ENCODE measurements at regions not wholly inside any gene's neighbourhood (a gene's known extent, or its start where the extent isn't known, plus 50 kb on each side); places are given as distances from the start of the nearest gene placed in this dataset.
"Not testable (repeated sequence)": the region's sequence is repeated elsewhere in the genome, so short reads cannot be mapped to it uniquely, and the experiment has no call there.

DNA sequence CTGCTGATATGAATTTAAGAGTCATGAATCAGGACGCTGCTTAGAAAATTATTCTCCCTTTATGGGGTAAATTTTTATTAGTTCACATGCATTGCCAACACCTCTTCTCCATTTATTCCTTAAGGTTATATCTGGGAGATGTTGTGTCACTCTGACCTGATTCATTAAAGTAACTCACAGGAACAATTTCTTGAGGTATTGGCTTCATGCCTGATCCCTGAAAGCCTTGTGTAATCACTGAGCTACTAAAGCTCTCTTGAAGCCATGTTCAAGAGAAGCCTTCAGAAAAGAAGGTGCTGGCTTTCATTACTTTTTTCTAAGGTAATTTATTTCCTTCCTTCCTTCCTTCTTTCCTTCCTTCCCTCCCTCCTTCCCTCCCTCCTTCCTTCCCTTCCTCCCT lies 420.6 kb downstream of the RAB38 start:
- DNase-seq, result no peak

DNA sequence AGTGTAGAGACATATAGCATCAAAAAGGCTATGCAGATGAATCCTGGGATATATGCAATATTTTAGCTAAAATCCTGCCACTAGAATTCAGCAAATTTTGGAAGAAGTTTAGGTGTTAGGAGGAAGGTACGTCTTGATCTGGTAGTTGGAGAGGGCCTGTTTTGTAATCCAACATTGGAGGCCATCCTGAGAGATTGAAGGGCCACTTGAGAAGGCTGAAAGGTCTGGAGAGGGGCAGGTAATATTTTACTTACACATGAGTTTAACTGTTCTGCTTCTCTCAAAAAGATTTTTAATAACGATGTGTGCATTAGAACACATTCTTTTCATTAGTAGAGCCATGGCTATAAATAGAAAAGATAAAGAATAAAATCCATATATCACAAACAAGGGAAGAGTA lies 422.1 kb downstream of the RAB38 start:
- DNase-seq, result no peak

DNA sequence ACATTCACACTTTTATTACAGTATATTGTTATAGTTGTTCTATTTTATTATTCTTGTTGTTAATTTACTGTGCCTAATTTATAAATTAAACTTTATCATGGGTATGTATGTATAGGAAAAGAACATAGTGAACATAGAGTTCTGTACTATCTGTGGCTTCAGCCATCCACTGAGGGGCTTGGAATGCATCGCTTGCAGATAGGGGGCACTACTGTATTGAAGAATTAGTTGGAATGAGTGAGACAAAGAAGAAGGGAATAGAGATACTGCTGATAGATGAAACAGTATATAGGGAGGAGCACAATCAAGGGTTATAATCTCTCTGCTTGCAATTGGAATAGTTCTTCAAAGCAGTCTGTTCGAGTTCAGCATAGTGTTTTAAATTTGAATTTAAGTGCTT lies 432.2 kb downstream of the RAB38 start:
- no peak for DNase-seq

DNA sequence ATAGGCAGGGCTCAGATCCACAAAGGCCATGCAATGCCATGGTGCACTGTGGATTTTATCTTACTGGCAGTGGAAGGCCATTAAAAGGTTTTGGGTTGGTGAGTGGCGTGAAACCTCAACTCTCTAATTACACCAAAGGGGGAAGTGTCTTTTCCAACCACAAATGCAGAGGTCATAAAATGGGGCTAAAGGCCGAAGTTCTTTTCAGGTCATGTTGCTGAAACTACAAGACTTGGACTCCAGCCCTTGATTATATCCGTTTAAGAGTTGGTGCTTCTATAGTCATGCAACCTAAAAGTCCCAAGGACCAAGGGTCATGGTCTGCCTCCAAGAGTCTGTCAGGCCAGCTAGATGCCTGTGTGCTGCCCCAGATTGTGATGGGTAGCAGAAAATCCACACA lies 434.3 kb downstream of the RAB38 start:
- DNase-seq, result no peak

DNA sequence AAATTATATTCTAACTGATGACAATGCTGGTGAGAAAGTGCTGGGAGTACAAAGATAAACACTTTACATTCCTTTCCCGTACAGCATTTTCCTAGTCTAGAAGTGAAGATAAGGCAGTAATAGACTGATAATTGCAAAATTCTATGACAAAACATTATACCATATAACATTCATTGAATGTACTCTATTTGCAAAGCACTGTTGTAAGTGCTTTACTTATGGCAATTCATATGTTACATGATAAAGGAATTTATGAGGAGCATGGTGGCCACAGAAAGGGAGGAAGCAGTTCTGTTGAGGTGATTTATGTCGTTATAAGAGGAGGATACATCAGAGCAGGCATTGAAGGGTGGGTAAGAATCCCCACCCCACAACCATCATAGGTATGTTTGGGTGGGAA lies 434.8 kb downstream of the RAB38 start:
- DNase-seq, result no peak

DNA sequence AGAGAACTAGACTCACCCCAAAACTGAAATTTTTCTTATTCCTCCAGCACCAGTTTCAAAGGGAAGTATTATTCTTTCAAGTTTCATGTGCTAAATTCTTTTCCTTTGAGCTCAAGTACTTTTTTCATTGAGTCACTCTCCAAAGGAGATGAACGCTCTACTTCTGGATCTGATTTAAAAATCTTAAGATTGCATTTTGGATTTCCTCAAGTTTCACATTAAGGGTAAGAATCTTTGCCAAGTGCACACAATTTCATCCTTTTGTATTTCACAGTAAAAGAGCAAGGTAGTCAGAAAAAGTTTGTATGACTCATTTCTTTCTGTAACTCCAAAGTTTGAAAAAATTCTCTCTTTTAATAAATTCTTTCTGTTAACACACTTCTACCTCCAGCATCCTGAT lies 435.5 kb downstream of the RAB38 start:
- no peak for DNase-seq

DNA sequence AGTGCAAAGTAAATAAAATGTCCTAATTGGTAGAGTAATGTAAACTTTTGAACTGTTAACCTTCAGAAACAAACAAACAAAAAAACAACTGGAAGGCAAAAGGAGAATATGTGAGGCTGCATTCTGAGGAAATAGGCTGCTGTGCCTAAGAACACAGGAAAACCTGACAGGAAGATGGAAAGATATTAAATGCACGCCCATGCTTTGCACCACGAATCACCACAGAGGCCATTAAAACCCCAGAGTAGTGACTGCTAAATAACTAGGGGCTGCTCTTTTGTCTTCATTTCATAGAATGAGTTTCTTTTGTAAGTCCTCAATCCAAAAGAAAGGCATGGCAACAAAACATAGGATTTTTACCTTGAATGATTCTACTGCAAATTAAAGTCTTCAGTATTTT lies 436.0 kb downstream of the RAB38 start:
- no peak for DNase-seq

DNA sequence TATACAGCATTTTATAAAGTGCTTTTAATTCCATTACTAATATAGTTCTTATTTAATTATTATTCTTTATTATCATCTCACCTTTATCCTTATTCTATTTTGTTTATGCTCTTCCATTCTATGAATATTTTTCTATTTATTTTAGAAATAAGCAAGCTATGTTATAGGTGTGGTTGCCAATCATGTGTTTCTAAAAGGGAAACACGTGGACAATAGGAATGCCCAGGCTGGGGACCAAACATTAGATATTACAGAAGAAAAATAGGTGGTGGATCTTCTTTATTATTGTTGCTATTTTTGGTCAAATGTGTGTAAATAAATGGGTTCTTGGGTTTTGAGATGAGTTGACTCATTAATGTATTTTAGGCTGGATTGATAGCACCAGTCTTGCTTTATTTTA lies 438.3 kb downstream of the RAB38 start:
- DNase-seq, result no peak

DNA sequence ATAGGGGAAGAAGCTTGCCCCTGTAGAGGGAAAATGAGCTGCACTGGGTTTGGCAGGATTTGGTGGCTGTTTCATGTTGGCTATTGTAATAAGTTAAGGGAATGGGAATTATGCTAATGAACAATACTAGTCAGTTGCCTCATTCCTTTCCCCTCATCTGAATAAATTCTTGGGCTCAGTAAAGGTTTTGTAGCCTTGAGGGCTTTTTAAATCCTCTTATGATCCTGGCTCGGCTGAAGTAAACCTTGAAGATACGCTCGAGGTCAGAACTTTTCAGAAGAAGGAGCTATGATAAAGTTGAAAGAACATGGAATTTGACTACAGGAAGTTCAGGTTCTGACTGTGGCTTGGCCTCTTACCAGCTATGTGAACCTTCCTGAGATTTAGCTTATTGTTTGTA lies 448.7 kb downstream of the RAB38 start:
- DNase-seq, result no peak

DNA sequence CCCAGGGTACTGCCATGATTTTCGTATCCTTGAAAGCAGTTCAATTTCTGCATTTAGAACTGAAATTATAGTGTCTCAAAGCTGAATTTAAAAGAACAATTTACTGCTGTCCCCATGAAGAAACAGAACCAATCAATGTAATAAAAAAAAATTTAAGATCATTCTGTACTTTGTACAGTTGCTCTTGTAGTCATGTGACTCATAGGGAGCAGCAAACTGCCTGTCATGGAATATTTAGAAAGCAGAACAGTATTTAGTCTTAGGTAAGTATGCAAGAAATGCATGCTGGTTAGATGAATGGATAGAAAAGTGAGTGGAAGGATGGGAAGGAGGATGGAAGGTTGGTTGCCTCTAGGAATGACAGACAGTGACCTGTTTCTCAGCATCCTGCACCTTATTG lies 450.9 kb downstream of the RAB38 start:
- DNase-seq, result no peak

DNA sequence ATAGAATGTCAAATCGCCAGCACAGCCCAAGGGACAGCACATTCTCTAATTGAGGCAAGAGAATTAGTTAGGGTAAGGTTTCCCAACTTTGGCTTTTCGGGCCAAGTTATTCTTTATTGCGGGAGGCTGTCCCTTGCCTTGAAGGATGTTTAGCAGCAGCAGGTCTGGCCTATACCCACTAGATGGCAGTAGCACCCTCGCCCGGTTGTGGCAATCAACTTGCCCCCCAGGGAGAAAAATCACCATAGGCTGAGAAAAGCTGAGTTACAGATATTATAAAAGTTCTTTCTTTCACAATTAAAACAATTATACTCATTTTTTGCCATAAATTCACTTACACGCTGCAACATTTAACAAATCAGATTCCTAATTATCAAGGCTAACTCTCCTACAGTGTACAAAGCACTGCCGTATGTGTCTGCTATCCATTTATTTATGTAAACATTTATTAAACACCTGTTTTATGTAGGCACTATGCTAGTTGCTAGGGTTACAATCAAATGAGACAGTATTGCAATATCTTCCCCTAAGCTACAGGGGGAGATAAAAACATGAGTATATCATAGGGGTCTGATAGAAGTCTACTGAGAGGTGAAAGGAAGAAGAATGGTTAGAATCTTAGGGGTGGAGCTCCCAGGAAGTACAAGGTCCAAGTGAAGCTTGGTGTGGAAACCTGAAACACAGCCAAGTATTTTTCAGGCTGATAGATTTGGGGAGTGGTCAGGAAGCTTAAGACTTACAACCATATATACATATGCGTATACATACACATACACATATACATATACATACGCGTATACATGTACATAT lies 452.3 kb downstream of the RAB38 start:
- DNase-seq, result peak; percentile 29

DNA sequence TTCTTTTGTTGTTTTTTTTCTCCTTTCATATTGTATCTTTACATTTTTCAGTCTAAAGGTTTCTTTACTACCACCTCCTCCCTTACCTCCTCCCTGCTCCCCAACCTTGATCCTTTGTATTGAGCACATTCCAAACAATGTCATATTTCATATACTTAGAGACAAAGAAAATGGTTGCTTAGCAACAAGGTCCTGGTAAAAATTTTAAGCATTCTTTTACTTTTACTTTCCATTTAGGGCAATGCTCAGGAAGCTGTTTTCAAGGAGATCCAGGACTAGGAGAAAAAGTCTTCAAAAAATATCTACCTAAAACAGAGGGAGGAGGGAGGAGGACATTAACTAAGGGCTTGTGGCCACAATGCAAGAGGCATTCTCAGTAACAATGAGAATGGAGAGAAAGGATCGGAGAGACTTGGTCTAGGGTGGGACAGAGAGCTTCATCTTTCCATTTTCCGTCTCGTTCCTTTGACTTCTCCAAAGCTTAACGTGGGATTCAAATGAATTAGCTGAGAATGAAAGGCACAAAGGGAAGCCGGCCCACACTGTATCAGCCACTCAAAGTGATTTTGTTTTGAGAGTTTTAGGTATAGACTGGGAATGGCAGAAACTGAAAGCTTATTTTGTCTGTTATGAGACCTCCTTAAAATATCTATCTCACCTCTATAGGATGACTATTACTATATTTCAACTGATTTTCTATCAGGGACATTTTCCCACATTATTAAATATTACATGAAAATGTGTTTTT lies 455.7 kb downstream of the RAB38 start:
- no peak for DNase-seq

DNA sequence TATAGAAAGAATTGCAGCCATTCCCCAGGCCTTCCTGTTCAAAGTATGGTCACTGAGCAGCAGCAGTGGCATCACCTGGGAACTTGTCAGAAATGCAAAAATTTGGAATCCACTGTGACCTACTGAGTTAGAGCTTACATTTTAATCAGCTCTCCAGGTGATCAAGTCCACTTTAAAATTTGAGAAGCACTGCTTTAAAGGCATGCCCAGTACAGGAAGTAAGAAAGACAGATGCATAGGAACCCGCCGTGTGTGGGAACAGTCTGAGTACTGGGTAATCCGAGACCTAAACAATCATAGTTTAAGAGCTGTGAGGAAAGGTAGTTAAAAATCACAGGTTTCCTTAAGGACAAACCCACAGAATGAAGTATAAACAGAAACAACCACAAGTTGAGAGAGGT lies 462.4 kb downstream of the RAB38 start:
- DNase-seq, result no peak

DNA sequence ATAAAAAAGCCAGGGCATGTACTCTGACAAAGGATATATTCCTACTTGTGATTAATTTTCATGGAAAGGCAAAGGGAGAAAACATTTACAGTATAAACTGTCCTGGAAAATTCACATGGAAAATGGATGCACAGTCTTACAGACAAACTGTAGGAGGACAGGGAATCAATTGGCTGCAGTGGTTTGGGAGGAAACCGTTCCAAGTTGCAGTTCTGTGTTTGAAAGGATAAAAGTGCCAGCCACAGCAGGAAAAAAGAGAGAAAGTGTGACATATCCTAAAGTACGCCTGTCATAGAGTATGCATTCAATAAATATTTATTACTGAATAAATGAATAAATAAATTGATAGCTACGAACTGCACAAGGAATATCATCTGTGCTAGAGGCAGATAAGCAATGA lies 462.9 kb downstream of the RAB38 start:
- DNase-seq, result no peak

DNA sequence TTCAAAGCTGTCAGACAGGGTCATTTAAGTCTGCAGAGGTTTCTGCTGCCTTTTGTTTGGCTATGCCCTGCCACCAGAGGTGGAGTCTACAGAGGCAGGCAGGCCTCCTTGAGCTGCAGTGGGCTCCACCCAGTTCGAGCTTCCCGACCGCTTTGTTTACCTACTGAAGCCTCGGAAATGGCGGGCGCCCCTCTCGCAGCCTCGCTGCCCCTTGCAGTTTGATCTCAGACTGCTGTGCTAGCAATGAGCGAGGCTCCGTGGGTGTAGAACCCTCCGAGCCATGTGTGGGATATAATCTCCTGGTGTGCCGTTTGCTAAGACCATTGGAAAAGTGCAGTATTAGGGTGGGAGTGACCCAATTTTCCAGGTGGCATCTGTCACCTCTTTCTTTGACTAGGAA lies 471.7 kb downstream of the RAB38 start:
- DNase-seq, result not testable (repeated sequence)

DNA sequence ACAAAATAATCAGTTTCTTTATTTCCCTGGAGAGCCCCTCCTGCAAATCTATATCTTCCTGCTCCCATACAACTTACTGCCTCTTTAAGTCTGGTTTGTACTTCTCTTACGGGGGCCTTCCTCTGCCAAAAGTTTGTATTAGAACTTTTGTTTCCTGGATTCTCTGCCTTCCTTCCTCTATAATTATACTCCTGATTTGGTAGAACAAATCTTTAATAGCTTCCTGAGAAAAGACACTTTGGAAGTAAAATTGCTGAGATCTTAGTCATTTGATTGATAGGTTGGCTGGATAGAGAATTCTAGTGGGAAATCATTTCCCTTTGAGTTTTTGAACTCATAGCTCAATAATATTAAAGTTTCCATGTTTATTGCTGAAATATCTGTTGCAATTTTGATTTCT lies 499.2 kb downstream of the RAB38 start:
- DNase-seq, result no peak

DNA sequence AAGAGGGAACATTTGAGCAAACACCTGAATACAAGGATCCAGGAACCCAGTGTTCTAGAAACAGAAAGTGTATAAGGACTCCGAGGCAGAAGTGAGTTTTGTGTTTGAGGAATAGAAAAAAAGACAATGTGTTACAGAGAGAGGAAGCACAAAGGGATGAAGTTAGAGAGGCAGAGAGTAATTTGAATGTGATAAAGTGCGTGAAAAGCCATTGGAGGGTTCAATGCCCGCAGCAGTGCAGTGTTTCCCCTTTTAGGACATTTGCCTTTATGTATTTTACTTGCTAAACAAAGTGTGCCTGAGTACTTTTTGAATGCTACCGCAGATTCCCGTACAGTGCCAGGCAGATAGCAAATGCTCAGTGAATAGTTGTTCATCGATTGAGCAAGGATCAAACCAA lies 508.5 kb downstream of the RAB38 start:
- no peak for DNase-seq

DNA sequence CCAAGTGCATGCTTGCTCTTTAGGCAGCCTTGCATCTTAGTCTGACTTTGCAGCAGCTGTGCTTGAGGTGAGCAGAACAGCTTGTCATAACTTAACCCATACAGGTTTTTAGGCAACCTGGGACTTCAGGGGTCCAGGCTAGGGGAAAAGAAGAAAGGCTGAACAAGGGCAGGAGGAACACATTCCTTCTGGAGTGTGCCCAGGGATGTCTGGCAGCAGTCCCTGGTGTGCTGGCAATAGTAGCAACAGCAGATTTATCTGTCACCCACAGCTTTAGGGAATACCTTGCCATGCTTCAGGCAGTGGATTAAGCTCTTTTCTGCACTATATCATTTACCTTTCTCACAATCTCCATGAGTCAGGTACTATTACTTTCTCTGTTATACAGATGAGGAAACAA lies 513.0 kb downstream of the RAB38 start:
- no peak for DNase-seq

DNA sequence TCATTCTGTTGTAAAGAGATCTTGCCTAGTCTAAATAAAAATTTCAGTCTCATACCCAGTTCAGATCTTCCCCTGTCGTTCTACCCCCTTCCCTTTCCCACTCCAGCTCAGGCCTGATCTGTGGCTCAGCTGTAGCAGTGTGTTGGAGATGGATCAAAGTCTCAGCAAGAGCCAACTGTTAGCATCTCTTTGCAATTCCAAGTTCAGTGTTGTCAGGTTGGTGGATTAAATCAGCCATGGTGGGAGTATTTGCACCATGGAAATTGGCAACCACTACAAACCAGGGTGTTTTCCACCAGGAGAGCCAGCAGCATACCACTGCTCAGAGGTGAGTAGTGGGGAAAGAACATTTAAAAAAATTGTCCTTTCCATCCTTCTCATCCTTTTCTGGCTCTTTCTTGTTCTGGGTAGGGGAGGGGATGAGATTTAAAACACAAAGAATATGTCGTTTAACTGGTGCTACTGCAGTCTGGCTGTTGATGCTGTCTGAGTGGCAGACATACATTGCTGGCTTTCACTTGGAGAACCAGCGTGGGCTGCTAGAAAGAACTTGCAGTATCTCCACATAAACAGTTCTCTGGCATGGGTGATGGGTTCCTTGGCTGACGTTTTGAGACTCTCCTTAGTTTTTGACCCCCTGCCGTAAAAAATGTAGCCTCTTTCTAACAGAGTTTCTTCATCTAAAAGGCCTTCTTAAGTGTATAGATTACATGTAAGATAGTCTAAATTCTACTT lies 514.1 kb downstream of the RAB38 start:
- DNase-seq, result no peak

DNA sequence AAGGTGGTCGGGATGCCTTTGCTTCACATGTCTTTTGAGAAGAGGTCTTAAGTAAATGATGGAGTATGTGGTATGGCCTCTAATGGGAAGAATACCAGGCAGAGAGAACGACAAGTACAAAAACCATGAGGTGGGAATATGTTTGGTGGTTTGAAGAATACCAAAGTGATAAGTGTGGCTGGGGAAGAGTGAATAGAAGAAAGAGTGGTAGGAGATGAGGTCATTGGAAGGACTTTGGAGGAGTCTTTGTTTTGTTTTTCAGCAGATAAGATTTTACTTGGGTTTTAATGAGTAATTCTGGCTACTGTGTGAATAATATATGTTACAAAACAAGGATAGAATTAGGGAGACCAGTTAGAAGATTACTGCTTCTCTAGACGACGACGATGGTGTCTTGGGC lies 515.4 kb downstream of the RAB38 start:
- no peak for DNase-seq

DNA sequence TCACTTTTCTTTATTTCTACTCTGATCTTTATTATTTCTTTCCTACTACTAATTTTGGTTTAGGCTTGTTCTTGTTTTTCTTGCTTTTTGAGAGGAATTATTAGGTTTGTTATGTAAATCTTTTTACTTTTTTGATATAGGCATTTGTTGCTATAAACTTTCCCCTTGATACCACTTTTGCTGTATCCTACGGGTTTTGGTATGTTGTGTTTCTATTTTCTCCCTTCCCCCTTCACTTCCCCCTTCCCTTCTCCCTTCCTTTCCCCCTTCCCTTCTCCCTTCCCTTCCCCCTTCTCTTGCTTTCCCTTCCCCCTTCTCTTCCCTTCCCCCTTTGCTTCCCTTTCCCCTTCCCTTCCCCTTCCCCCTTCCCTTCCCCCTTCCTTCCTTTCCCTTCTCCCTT lies 529.6 kb downstream of the RAB38 start:
- no peak for DNase-seq

DNA sequence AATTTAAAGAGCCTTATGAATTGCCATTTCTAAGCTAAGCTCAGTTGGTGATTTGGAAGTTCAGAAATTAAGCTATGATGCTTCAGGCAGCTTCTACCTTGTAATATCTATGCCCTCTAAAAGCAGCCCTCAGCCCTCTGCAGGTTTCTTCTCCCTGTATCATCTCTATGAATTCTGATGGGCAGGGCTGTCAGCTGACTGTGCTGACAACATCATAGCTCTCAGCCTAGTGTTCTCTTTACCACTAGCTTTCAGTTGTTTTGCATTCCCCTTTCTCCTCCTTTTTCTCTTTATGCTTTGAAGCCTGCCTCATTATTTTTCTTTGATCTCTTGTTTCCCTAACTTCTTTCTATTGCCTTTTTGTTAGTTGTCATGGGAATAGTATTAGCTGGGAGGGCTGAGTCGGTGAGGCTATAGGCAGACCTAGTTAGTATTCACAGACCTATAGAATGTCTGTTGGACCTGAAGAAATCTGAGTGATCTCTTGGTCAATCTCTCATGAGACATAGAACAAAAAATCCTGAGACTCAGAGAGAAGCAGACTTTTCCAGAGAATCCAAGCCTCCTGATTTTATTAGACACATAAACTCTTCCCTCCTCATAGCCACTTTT lies 535.4 kb downstream of the RAB38 start:
- DNase-seq, result no peak

DNA sequence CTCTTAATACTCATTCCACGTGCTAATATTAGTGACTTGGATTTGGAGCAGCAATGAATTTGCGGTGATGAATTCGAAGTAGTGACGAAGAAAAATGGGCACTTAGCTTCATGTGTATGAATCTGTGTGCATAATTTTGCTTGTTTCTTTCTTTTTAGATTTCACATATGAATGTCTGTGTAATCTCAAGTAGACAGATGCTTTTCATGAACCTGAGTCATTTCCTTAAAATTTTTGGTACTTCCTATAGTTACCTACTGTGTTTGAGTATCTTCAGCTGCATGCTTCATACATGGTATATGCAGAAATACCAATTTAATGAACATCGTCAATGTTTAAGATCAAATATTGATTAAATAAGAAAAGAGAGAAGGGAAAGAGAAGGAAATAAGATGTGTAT lies 540.2 kb downstream of the RAB38 start:
- DNase-seq, result no peak

DNA sequence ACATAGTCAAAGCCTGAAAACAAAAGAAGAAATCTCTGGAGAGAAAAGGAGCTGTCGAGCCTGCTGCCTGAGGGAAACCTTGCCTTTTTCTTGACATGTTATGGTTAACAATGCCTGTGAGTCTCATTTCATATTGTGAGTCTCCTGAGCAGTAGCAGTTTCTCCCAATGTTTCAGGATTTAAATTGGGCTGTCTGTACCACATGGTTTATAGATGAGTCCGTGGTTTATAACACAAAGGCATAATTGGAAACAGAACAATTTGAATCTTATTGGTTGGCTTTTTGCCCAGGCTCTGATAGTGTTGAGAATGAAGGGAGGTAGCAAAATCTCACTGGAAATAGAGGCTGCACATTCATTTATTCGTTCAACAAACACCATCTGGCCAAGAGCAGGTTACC lies 540.9 kb downstream of the RAB38 start:
- no peak for DNase-seq
